ENCODE measurements at regions not wholly inside any gene's neighbourhood (a gene's known extent, or its start where the extent isn't known, plus 50 kb on each side); places are given as distances from the start of the nearest gene placed in this dataset.

GRCh38 chr6:102623201-102623600, 1229.7 kb downstream of the GRIK2 start:
- ATAC-seq (no peak), DNase-seq (no peak)
- intact Hi-C loops (cut with DNase I): no loop called here

GRCh38 chr6:102619585-102619984, 1226.1 kb downstream of the GRIK2 start:
- DNase-seq: no peak
- ATAC-seq: no peak
- intact Hi-C loops (cut with DNase I): no loop called here

- DNase-seq (no peak), ATAC-seq (no peak)
- intact Hi-C loops (cut with DNase I): no loop called here
Observed at GRCh38 chr6:102582569-102582968, 1189.1 kb downstream of the GRIK2 start.

GRCh38 chr6:102581378-102582124, 1188.0 kb downstream of the GRIK2 start:
- ATAC-seq: no peak
- intact Hi-C loops (cut with DNase I): no loop called here
- DNase-seq: no peak

GRCh38 chr6:102571236-102571908, 1177.9 kb downstream of the GRIK2 start:
- intact Hi-C loops (cut with DNase I): no loop called here
- DNase-seq (no peak), ATAC-seq (no peak)

- intact Hi-C loops (cut with DNase I): no loop called here
- ATAC-seq: no peak
- DNase-seq: no peak
Observed at GRCh38 chr6:102562713-102563112, 1169.2 kb downstream of the GRIK2 start.

GRCh38 chr6:102553214-102553613, 1159.7 kb downstream of the GRIK2 start:
- intact Hi-C loops (cut with DNase I): no loop called here
- no peak for DNase-seq
- no peak for ATAC-seq

- ATAC-seq (no peak), DNase-seq (no peak)
- intact Hi-C loops (cut with DNase I): no loop called here
Observed at GRCh38 chr6:102549221-102549874, 1155.8 kb downstream of the GRIK2 start.

- DNase-seq (no peak), ATAC-seq (no peak)
Observed at GRCh38 chr6:102525336-102525735, 1131.8 kb downstream of the GRIK2 start.

GRCh38 chr6:102520966-102521365, 1127.5 kb downstream of the GRIK2 start:
- ATAC-seq: no peak
- intact Hi-C loops (cut with DNase I): no loop called here
- no peak for DNase-seq

More at GRCh38 chr6:102525336-102525735, 1131.8 kb downstream of the GRIK2 start:
- intact Hi-C loops (cut with DNase I): no loop called here

GRCh38 chr6:102517506-102517905, 1124.0 kb downstream of the GRIK2 start:
- no peak for DNase-seq
- intact Hi-C loops (cut with DNase I): no loop called here
- no peak for ATAC-seq

- ATAC-seq (no peak), DNase-seq (no peak)
- intact Hi-C loops (cut with DNase I): no loop called here
Observed at GRCh38 chr6:102501615-102502014, 1108.1 kb downstream of the GRIK2 start.

GRCh38 chr6:102494808-102495207, 1101.3 kb downstream of the GRIK2 start:
- intact Hi-C loops (cut with DNase I): no loop called here
- DNase-seq (no peak), ATAC-seq (no peak)

- DNase-seq (no peak), ATAC-seq (no peak)
- intact Hi-C loops (cut with DNase I): no loop called here
Observed at GRCh38 chr6:102493485-102493884, 1100.0 kb downstream of the GRIK2 start.

GRCh38 chr6:102488729-102489128, 1095.2 kb downstream of the GRIK2 start:
- no peak for DNase-seq
- intact Hi-C loops (cut with DNase I): no loop called here
- no peak for ATAC-seq

- ATAC-seq (no peak), DNase-seq (no peak)
- intact Hi-C loops (cut with DNase I): no loop called here
Observed at GRCh38 chr6:102485480-102485879, 1092.0 kb downstream of the GRIK2 start.

GRCh38 chr6:102474041-102474807, 1080.7 kb downstream of the GRIK2 start:
- no peak for DNase-seq
- intact Hi-C loops (cut with DNase I): no loop called here
- ATAC-seq: no peak

GRCh38 chr6:102458990-102459389, 1065.5 kb downstream of the GRIK2 start:
- ATAC-seq: no peak
- intact Hi-C loops (cut with DNase I): no loop called here
- no peak for DNase-seq

GRCh38 chr6:102438171-102438570, 1044.7 kb downstream of the GRIK2 start:
- intact Hi-C loops (cut with DNase I): no loop called here
- no peak for ATAC-seq
- no peak for DNase-seq

All from left cardiac atrium (tissue), 4 donors.